ENCODE measurements at regions not wholly inside any gene's neighbourhood (a gene's known extent, or its start where the extent isn't known, plus 50 kb on each side); places are given as distances from the start of the nearest gene placed in this dataset.
"Not testable (repeated sequence)": the region's sequence is repeated elsewhere in the genome, so short reads cannot be mapped to it uniquely, and the experiment has no call there.

DNA sequence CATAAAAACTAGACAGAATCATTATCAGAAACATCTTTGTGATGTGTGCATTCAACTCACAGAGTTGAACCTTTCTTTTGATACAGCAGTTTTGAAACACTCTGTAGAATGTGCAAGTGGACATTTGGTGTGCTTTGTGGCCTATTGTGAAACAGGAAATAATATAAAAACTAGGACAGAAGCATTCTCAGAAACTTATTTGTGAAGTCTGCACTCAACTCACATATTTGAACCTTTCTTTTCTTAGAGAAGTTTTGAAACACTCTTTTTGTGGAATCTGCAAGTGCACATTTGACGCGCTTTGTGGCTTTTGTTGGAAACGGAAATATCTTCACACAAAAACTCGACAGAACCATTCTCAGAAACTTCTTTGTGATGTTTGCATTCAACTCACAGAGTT lies 260.0 kb downstream of the FOXD4L6 start:
- TF ChIP-seq, protein P1, sequence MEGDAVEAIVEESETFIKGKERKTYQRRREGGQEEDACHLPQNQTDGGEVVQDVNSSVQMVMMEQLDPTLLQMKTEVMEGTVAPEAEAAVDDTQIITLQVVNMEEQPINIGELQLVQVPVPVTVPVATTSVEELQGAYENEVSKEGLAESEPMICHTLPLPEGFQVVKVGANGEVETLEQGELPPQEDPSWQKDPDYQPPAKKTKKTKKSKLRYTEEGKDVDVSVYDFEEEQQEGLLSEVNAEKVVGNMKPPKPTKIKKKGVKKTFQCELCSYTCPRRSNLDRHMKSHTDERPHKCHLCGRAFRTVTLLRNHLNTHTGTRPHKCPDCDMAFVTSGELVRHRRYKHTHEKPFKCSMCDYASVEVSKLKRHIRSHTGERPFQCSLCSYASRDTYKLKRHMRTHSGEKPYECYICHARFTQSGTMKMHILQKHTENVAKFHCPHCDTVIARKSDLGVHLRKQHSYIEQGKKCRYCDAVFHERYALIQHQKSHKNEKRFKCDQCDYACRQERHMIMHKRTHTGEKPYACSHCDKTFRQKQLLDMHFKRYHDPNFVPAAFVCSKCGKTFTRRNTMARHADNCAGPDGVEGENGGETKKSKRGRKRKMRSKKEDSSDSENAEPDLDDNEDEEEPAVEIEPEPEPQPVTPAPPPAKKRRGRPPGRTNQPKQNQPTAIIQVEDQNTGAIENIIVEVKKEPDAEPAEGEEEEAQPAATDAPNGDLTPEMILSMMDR (conservative IDR thresholded peaks at IDR 0.05; ENCODE audit: low read depth in 2 of 2), result not testable (repeated sequence)
- not testable (repeated sequence) for TF ChIP-seq EZH2 (IDR thresholded peaks at IDR 0.05; ENCODE audit: low read depth, unreplicated experiment); EZH2phosphoT487 (IDR thresholded peaks at IDR 0.05; ENCODE audit: unreplicated experiment); POLR2AphosphoS5 (IDR thresholded peaks at IDR 0.05; ENCODE audit: low read depth); NANOG (IDR thresholded peaks at IDR 0.05; ENCODE audit: borderline replicate concordance); CREB1 (CRISPR knock-in tag; IDR thresholded peaks at IDR 0.05; ENCODE audit: low read depth); STAT1 (IDR thresholded peaks at IDR 0.05; ENCODE audit: unreplicated experiment); JUNB (IDR thresholded peaks at IDR 0.05; ENCODE audit: unreplicated experiment)
- TF ChIP-seq, protein P2, sequence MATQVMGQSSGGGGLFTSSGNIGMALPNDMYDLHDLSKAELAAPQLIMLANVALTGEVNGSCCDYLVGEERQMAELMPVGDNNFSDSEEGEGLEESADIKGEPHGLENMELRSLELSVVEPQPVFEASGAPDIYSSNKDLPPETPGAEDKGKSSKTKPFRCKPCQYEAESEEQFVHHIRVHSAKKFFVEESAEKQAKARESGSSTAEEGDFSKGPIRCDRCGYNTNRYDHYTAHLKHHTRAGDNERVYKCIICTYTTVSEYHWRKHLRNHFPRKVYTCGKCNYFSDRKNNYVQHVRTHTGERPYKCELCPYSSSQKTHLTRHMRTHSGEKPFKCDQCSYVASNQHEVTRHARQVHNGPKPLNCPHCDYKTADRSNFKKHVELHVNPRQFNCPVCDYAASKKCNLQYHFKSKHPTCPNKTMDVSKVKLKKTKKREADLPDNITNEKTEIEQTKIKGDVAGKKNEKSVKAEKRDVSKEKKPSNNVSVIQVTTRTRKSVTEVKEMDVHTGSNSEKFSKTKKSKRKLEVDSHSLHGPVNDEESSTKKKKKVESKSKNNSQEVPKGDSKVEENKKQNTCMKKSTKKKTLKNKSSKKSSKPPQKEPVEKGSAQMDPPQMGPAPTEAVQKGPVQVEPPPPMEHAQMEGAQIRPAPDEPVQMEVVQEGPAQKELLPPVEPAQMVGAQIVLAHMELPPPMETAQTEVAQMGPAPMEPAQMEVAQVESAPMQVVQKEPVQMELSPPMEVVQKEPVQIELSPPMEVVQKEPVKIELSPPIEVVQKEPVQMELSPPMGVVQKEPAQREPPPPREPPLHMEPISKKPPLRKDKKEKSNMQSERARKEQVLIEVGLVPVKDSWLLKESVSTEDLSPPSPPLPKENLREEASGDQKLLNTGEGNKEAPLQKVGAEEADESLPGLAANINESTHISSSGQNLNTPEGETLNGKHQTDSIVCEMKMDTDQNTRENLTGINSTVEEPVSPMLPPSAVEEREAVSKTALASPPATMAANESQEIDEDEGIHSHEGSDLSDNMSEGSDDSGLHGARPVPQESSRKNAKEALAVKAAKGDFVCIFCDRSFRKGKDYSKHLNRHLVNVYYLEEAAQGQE (IDR thresholded peaks at IDR 0.05; ENCODE audit: unreplicated experiment), result not testable (repeated sequence)
- TF ChIP-seq, protein P3, sequence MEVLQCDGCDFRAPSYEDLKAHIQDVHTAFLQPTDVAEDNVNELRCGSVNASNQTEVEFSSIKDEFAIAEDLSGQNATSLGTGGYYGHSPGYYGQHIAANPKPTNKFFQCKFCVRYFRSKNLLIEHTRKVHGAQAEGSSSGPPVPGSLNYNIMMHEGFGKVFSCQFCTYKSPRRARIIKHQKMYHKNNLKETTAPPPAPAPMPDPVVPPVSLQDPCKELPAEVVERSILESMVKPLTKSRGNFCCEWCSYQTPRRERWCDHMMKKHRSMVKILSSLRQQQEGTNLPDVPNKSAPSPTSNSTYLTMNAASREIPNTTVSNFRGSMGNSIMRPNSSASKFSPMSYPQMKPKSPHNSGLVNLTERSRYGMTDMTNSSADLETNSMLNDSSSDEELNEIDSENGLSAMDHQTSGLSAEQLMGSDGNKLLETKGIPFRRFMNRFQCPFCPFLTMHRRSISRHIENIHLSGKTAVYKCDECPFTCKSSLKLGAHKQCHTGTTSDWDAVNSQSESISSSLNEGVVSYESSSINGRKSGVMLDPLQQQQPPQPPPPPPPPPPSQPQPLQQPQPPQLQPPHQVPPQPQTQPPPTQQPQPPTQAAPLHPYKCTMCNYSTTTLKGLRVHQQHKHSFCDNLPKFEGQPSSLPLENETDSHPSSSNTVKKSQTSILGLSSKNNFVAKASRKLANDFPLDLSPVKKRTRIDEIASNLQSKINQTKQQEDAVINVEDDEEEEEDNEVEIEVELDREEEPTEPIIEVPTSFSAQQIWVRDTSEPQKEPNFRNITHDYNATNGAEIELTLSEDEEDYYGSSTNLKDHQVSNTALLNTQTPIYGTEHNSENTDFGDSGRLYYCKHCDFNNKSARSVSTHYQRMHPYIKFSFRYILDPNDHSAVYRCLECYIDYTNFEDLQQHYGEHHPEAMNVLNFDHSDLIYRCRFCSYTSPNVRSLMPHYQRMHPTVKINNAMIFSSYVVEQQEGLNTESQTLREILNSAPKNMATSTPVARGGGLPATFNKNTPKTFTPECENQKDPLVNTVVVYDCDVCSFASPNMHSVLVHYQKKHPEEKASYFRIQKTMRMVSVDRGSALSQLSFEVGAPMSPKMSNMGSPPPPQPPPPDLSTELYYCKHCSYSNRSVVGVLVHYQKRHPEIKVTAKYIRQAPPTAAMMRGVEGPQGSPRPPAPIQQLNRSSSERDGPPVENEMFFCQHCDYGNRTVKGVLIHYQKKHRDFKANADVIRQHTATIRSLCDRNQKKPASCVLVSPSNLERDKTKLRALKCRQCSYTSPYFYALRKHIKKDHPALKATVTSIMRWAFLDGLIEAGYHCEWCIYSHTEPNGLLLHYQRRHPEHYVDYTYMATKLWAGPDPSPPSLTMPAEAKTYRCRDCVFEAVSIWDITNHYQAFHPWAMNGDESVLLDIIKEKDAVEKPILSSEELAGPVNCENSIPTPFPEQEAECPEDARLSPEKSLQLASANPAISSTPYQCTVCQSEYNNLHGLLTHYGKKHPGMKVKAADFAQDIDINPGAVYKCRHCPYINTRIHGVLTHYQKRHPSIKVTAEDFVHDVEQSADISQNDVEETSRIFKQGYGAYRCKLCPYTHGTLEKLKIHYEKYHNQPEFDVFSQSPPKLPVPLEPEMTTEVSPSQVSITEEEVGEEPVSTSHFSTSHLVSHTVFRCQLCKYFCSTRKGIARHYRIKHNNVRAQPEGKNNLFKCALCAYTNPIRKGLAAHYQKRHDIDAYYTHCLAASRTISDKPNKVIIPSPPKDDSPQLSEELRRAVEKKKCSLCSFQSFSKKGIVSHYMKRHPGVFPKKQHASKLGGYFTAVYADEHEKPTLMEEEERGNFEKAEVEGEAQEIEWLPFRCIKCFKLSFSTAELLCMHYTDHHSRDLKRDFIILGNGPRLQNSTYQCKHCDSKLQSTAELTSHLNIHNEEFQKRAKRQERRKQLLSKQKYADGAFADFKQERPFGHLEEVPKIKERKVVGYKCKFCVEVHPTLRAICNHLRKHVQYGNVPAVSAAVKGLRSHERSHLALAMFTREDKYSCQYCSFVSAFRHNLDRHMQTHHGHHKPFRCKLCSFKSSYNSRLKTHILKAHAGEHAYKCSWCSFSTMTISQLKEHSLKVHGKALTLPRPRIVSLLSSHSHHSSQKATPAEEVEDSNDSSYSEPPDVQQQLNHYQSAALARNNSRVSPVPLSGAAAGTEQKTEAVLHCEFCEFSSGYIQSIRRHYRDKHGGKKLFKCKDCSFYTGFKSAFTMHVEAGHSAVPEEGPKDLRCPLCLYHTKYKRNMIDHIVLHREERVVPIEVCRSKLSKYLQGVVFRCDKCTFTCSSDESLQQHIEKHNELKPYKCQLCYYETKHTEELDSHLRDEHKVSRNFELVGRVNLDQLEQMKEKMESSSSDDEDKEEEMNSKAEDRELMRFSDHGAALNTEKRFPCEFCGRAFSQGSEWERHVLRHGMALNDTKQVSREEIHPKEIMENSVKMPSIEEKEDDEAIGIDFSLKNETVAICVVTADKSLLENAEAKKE (CRISPR knock-in tag; IDR thresholded peaks at IDR 0.05), result not testable (repeated sequence)
